Vagina (tissue), 2 donors: ENCODE measurements at regions not wholly inside any gene's neighbourhood (a gene's known extent, or its start where the extent isn't known, plus 50 kb on each side); places are given as distances from the start of the nearest gene placed in this dataset.

ENCODE experiments used
- DNase-seq, 2 donors: peaks; one replicate each; pipeline ENCODE4 v3.0.0-alpha.2; 2017; ENCODE audit errors: extremely low spot score in 2 of 2
- H3K27ac ChIP-seq: fragments of 200-600 bp; sonication (generic); one replicate; pipeline ENCODE4 v1.5.1; 2019
- H3K27me3 ChIP-seq: fragments of 200-600 bp; sonication (generic); one replicate; pipeline ENCODE4 v1.5.1; 2019
- H3K36me3 ChIP-seq, 2 donors: fragments of 200-600 bp; sonication (generic); one replicate each; pipeline ENCODE4 v1.5.1; 2017 to 2019
- H3K4me1 ChIP-seq: fragments of 200-600 bp; sonication (generic); one replicate; pipeline ENCODE4 v1.5.1; 2019
- H3K4me3 ChIP-seq, 2 donors: fragments of 200-600 bp; sonication (generic); 1 replicate in 1 of 2; 2 replicates in 1 of 2; pipeline ENCODE4 v1.5.1; 2016 to 2019
- H3K9me3 ChIP-seq: fragments of 200-600 bp; sonication (generic); one replicate; pipeline ENCODE4 v1.5.1; 2019
- CTCF ChIP-seq, 3 experiments: fragments of 450-650 bp in 2 of 3; fragments of 200-600 bp in 1 of 3; sonication (generic) in 1 of 3; IDR thresholded peaks; one replicate each; pipeline ENCODE4 v1.5.1; 2017 to 2019; ENCODE audit warnings: antibody characterized with exemption in 3 of 3, mild to moderate bottlenecking in 2 of 3, moderate library complexity in 2 of 3
- POLR2A ChIP-seq, 2 donors: fragments of 450-650 bp; IDR thresholded peaks; one replicate each; pipeline ENCODE4 v1.6.1; 2017; ENCODE audit warnings: antibody characterized with exemption in 2 of 2, mild to moderate bottlenecking in 2 of 2, moderate library complexity in 2 of 2
- POLR2AphosphoS5 ChIP-seq, 2 donors: sonication (generic); formaldehyde crosslinking; IDR thresholded peaks; one replicate each; pipeline ENCODE4 v1.9.0; 2017; ENCODE audit warnings: antibody characterized with exemption in 2 of 2, mild to moderate bottlenecking in 2 of 2, low read depth in 1 of 2; ENCODE audit not compliant: insufficient read depth in 1 of 2
- intact Hi-C: fragments of 100-400 bp; cut with DNase I; formaldehyde crosslinking; loops from one replicate; pipeline ENCODE4 v1.15.1; 2023

GRCh38 chr21:17903029-17903806, 84.1 kb upstream of the C21orf91 start:
- Histone ChIP-seq H3K36me3 (no peaks in the 10 kb centered on the region), H3K4me1 (no peaks in the 10 kb centered on the region), H3K9me3 (no peaks in the 10 kb centered on the region), H3K27ac (no peak overlapping the region), H3K27me3 (no peaks in the 10 kb centered on the region), H3K4me3 (no peak overlapping the region)
- DNase-seq = no peak
- intact Hi-C loops = no loop called here
- TF ChIP-seq POLR2A (IDR thresholded peaks at IDR 0.05) = no peak
- peak in 1 of 3 experiments; percentile 15 for TF ChIP-seq CTCF (IDR thresholded peaks at IDR 0.05)

- no peaks in the 10 kb centered on the region for H3K36me3 ChIP-seq
- intact Hi-C loops = no loop called here
- TF ChIP-seq POLR2AphosphoS5 (IDR thresholded peaks at IDR 0.05; ENCODE audit: insufficient read depth in 1 of 2, low read depth in 1 of 2) = no peak
- no peak for TF ChIP-seq POLR2A (IDR thresholded peaks at IDR 0.05)
- TF ChIP-seq CTCF (IDR thresholded peaks at IDR 0.05) = no peak
- H3K27me3 ChIP-seq = no peaks in the 10 kb centered on the region
- H3K4me1 ChIP-seq = no peaks in the 10 kb centered on the region
- H3K9me3 ChIP-seq = no peaks in the 10 kb centered on the region
- no peak for DNase-seq
- no peak overlapping the region for H3K4me3 ChIP-seq
- H3K27ac ChIP-seq = no peak overlapping the region
Measured at GRCh38 chr21:17901458-17902079, 82.4 kb upstream of the C21orf91 start.

- Histone ChIP-seq H3K27ac (no peak overlapping the region), H3K9me3 (no peaks in the 10 kb centered on the region), H3K36me3 (no peaks in the 10 kb centered on the region), H3K27me3 (no peaks in the 10 kb centered on the region), H3K4me1 (no peaks in the 10 kb centered on the region), H3K4me3 (no peak overlapping the region)
- TF ChIP-seq POLR2AphosphoS5 (IDR thresholded peaks at IDR 0.05; ENCODE audit: insufficient read depth in 1 of 2, low read depth in 1 of 2) (no peak), CTCF (IDR thresholded peaks at IDR 0.05) (no peak)
- DNase-seq = no peak
- intact Hi-C loops = no loop called here
Measured at GRCh38 chr21:17900990-17901385, 81.8 kb upstream of the C21orf91 start.

- intact Hi-C loops = no loop called here
- no peaks in the 10 kb centered on the region for H3K27me3 ChIP-seq
- no peaks in the 10 kb centered on the region for H3K36me3 ChIP-seq
- TF ChIP-seq CTCF (IDR thresholded peaks at IDR 0.05) (no peak), POLR2A (IDR thresholded peaks at IDR 0.05) (no peak), POLR2AphosphoS5 (IDR thresholded peaks at IDR 0.05; ENCODE audit: insufficient read depth in 1 of 2, low read depth in 1 of 2) (no peak)
- no peak overlapping the region for H3K4me3 ChIP-seq
- H3K4me1 ChIP-seq = no peaks in the 10 kb centered on the region
- H3K27ac ChIP-seq = no peak overlapping the region
- DNase-seq = no peak
- H3K9me3 ChIP-seq = no peaks in the 10 kb centered on the region
Measured at GRCh38 chr21:17900281-17900989, 81.3 kb upstream of the C21orf91 start.

- no peak for DNase-seq
- Histone ChIP-seq H3K9me3 (no peaks in the 10 kb centered on the region), H3K36me3 (no peaks in the 10 kb centered on the region), H3K4me3 (no peak overlapping the region), H3K27ac (no peak overlapping the region), H3K4me1 (no peaks in the 10 kb centered on the region), H3K27me3 (no peaks in the 10 kb centered on the region)
- intact Hi-C loops = no loop called here
- TF ChIP-seq CTCF (IDR thresholded peaks at IDR 0.05) = no peak
- no peak for TF ChIP-seq POLR2A (IDR thresholded peaks at IDR 0.05)
Measured at GRCh38 chr21:17889171-17889570, 70.0 kb upstream of the C21orf91 start.
